ENCODE measurements at regions not wholly inside any gene's neighbourhood (a gene's known extent, or its start where the extent isn't known, plus 50 kb on each side); places are given as distances from the start of the nearest gene placed in this dataset.

GRCh38 chr5:167701051-167701450, 590.4 kb upstream of the WWC1 start:
- no peaks in the 10 kb centered on the region for H3K36me3 ChIP-seq
- no peak overlapping the region for H3K27ac ChIP-seq
- no peak overlapping the region for H3K4me3 ChIP-seq
- WGBS, 2 donors (ENCODE audit: low coverage in 1 of 2) = 79 to 85% methylated on average over 1 of the region's 1 CpG
- no peaks in the 10 kb centered on the region for H3K9me3 ChIP-seq
- in situ Hi-C loops (cut with MboI; ENCODE audit: low pct_ligation_motif_present in 1 of 4, low pct_unique_long_range_greater_than_20kb in 1 of 4, low sequenced_read_pairs in 3 of 4) (loop anchor here in 1 of 4 donors (25.0 kb wide), 1 partner anchor 511 kb away; no protein-coding TSS in a partner anchor), intact Hi-C loops (cut with DNase I; ENCODE audit: low total_unique reads) (no loop called here)
- H3K27me3 ChIP-seq = no peaks in the 10 kb centered on the region
- no peaks in the 10 kb centered on the region for H3K4me1 ChIP-seq
- TF ChIP-seq EP300 (IDR thresholded peaks at IDR 0.05; ENCODE audit: low read depth) (no peak), CTCF (IDR thresholded peaks at IDR 0.05) (no peak), POLR2AphosphoS5 (IDR thresholded peaks at IDR 0.05) (no peak), POLR2A (IDR thresholded peaks at IDR 0.05) (no peak)
- no peak for DNase-seq

- no peaks in the 10 kb centered on the region for H3K9me3 ChIP-seq
- H3K27me3 ChIP-seq = no peaks in the 10 kb centered on the region
- no peak for TF ChIP-seq CTCF (IDR thresholded peaks at IDR 0.05)
- TF ChIP-seq POLR2AphosphoS5 (IDR thresholded peaks at IDR 0.05) = no peak
- TF ChIP-seq POLR2A (IDR thresholded peaks at IDR 0.05) = no peak
- TF ChIP-seq EP300 (IDR thresholded peaks at IDR 0.05; ENCODE audit: low read depth) = no peak
- 44 to 53% methylated on average over 2 of the region's 2 CpGs for WGBS, 2 donors (ENCODE audit: low coverage in 1 of 2)
- no peaks in the 10 kb centered on the region for H3K4me1 ChIP-seq
- in situ Hi-C loops (cut with MboI; ENCODE audit: low pct_ligation_motif_present in 1 of 4, low pct_unique_long_range_greater_than_20kb in 1 of 4, low sequenced_read_pairs in 3 of 4) (loop anchor here in 1 of 4 donors (25.0 kb wide), 1 partner anchor 510 kb away; no protein-coding TSS in a partner anchor), intact Hi-C loops (cut with DNase I; ENCODE audit: low total_unique reads) (no loop called here)
- no peaks in the 10 kb centered on the region for H3K36me3 ChIP-seq
- H3K27ac ChIP-seq = no peak overlapping the region
- no peak for DNase-seq
- H3K4me3 ChIP-seq = no peak overlapping the region
These were observed 589.4 kb upstream of the WWC1 start for GRCh38 chr5:167702014-167702413.

- Histone ChIP-seq H3K27me3 (no peaks in the 10 kb centered on the region), H3K9me3 (no peaks in the 10 kb centered on the region), H3K27ac (no peak overlapping the region), H3K4me3 (no peak overlapping the region), H3K36me3 (no peaks in the 10 kb centered on the region), H3K4me1 (no peaks in the 10 kb centered on the region)
- TF ChIP-seq CTCF (IDR thresholded peaks at IDR 0.05) (no peak), POLR2AphosphoS5 (IDR thresholded peaks at IDR 0.05) (no peak), EP300 (IDR thresholded peaks at IDR 0.05; ENCODE audit: low read depth) (no peak), POLR2A (IDR thresholded peaks at IDR 0.05) (no peak)
- WGBS, 2 donors (ENCODE audit: low coverage in 1 of 2) = 48 to 70% methylated on average over 3 of the region's 3 CpGs
- intact Hi-C loops (cut with DNase I; ENCODE audit: low total_unique reads) (no loop called here), in situ Hi-C loops (cut with MboI; ENCODE audit: low pct_ligation_motif_present in 1 of 4, low pct_unique_long_range_greater_than_20kb in 1 of 4, low sequenced_read_pairs in 3 of 4) (loop anchor here in 1 of 4 donors (25.0 kb wide), 1 partner anchor 504 kb away; no protein-coding TSS in a partner anchor)
- DNase-seq = no peak
These were observed 583.0 kb upstream of the WWC1 start for GRCh38 chr5:167708449-167708848.

GRCh38 chr5:167709625-167710024, 581.8 kb upstream of the WWC1 start:
- WGBS, 2 donors (ENCODE audit: low coverage in 1 of 2) = 74 to 81% methylated on average over 4 of the region's 4 CpGs
- no peaks in the 10 kb centered on the region for H3K36me3 ChIP-seq
- no peaks in the 10 kb centered on the region for H3K4me1 ChIP-seq
- H3K4me3 ChIP-seq = no peak overlapping the region
- no peak for DNase-seq
- H3K9me3 ChIP-seq = no peaks in the 10 kb centered on the region
- intact Hi-C loops (cut with DNase I; ENCODE audit: low total_unique reads) = no loop called here
- no peak for TF ChIP-seq CTCF (IDR thresholded peaks at IDR 0.05)
- TF ChIP-seq POLR2A (IDR thresholded peaks at IDR 0.05) = no peak
- TF ChIP-seq POLR2AphosphoS5 (IDR thresholded peaks at IDR 0.05) = no peak
- TF ChIP-seq EP300 (IDR thresholded peaks at IDR 0.05; ENCODE audit: low read depth) = no peak
- H3K27me3 ChIP-seq = no peaks in the 10 kb centered on the region
- in situ Hi-C loops (cut with MboI; ENCODE audit: low pct_ligation_motif_present in 1 of 4, low pct_unique_long_range_greater_than_20kb in 1 of 4, low sequenced_read_pairs in 3 of 4) = loop anchor here in 1 of 4 donors (25.0 kb wide), 1 partner anchor 503 kb away; no protein-coding TSS in a partner anchor
- no peak overlapping the region for H3K27ac ChIP-seq

All from transverse colon (tissue), 4 donors.